ENCODE measurements at regions not wholly inside any gene's neighbourhood (a gene's known extent, or its start where the extent isn't known, plus 50 kb on each side); places are given as distances from the start of the nearest gene placed in this dataset.

GRCh38 chr21:25240974-25241373, 366.3 kb downstream of the MRPL39 start:
- TF ChIP-seq CTCF (IDR thresholded peaks at IDR 0.05): no peak
- no peak for TF ChIP-seq POLR2A (IDR thresholded peaks at IDR 0.05)
